K562 (cell line): ENCODE measurements at regions not wholly inside any gene's neighbourhood (a gene's known extent, or its start where the extent isn't known, plus 50 kb on each side); places are given as distances from the start of the nearest gene placed in this dataset.
A peak's percentile ranks its signal among the peaks of the same experiment; 100 is the strongest.

Experiments
- ATAC-seq: fragments of 200-7000 bp; cut with Tn5 transposase; 3 replicates; pipeline ENCODE4 v1.9.1; 2020; ENCODE audit warnings: moderate library complexity
- BruUV-seq: library from RNA; stranded (reverse); fragments of 400-500 nt; replicated peaks from 2 replicates; lab custom pipeline; 2021; lab: Mats Ljungman, UMichigan
- CTCF ChIA-PET: fragments of 300-600 bp; formaldehyde crosslinking; extraction: SDS; loops from one replicate; lab custom pipeline; 2021; ENCODE audit warnings: low intra/inter-chr PET ratio; lab: Yijun Ruan, JAX
- POLR2A ChIA-PET: fragments of 300-600, 350-650 bp; sonication (Branson Sonifier 250); formaldehyde crosslinking; extraction: SDS; loops from one replicate; lab custom pipeline; 2021; ENCODE audit warnings: antibody characterized with exemption, inconsistent platforms; lab: Yijun Ruan, JAX
- DNase-seq, 4 experiments: peaks; one replicate each; pipeline versions ENCODE4 v3.0.0 to v3.0.0-alpha.2; 2011 to 2018; ENCODE audit warnings: low spot score in 3 of 4, mixed read lengths in 3 of 4; ENCODE audit errors: extremely low read depth in 1 of 4
- FAIRE-seq: peaks from 2 replicates; lab custom pipeline; 2011; peaks lifted over from hg19 to GRCh38; lab: Jason Lieb, UNC
- H2AFZ ChIP-seq: 2 replicates; pipeline ENCODE4 v1.6.0; 2011; ENCODE audit warnings: low read depth, low read length, control low read depth, inconsistent platforms
- H3K27ac ChIP-seq: fragments of 200-600 bp; 3 replicates; pipeline ENCODE4 v1.8.0; 2011; ENCODE audit warnings: low read depth, mild to moderate bottlenecking, control low read depth, inconsistent platforms, low read length, moderate library complexity, mixed read lengths; ENCODE audit errors: extremely low read depth
- H3K27me3 ChIP-seq, 2 experiments: fragments of 300-600 bp in 1 of 2; 2 replicates in 1 of 2; 3 replicates in 1 of 2; pipeline versions ENCODE4 v1.6.0 to v1.8.0; 2011; ENCODE audit warnings: inconsistent platforms in 2 of 2, low read length in 2 of 2, mild to moderate bottlenecking in 1 of 2, mixed read lengths in 1 of 2, moderate library complexity in 1 of 2; ENCODE audit not compliant: control insufficient read depth in 2 of 2, insufficient read depth in 2 of 2
- H3K36me3 ChIP-seq: fragments of 300-600 bp; 3 replicates; pipeline ENCODE4 v1.8.0; 2011; ENCODE audit warnings: mild to moderate bottlenecking, low read length, inconsistent platforms; ENCODE audit not compliant: control insufficient read depth, insufficient read depth
- H3K4me1 ChIP-seq, 2 experiments: fragments of 200-600 bp in 1 of 2; replicated peaks in 1 of 2; 2 replicates in 1 of 2; 3 replicates in 1 of 2; pipeline versions ENCODE4 v1.5.1 to v1.8.0; 2011; ENCODE audit warnings: inconsistent platforms in 2 of 2, low read length in 2 of 2, mild to moderate bottlenecking in 1 of 2, mixed read lengths in 1 of 2, moderate library complexity in 1 of 2; ENCODE audit not compliant: control insufficient read depth in 2 of 2, insufficient read depth in 2 of 2
- H3K4me2 ChIP-seq: 2 replicates; pipeline ENCODE4 v1.6.1; 2011; ENCODE audit warnings: low read length, control low read depth, inconsistent platforms, mixed read lengths; ENCODE audit not compliant: insufficient read depth
- H3K4me3 ChIP-seq: fragments of 200-600 bp; sonication (generic), shearing (Covaris generic); 2 replicates; pipeline ENCODE4 v1.5.1; 2016; ENCODE audit warnings: control low read depth, inconsistent platforms
- H3K79me2 ChIP-seq: fragments of 200-600 bp; 3 replicates; pipeline ENCODE4 v1.8.0; 2011; ENCODE audit warnings: low read length, inconsistent platforms; ENCODE audit not compliant: control insufficient read depth, insufficient read depth
- H3K9ac ChIP-seq, 2 experiments: 2 replicates each; pipeline versions ENCODE4 v1.6.0 to v1.6.1; 2011; ENCODE audit warnings: low read depth in 2 of 2, low read length in 2 of 2, control low read depth in 1 of 2, inconsistent platforms in 1 of 2, mild to moderate bottlenecking in 1 of 2, mixed read lengths in 1 of 2; ENCODE audit not compliant: insufficient read depth in 1 of 2
- H3K9me1 ChIP-seq: one replicate; pipeline ENCODE4 v1.6.0; 2011; ENCODE audit warnings: inconsistent platforms, mild to moderate bottlenecking, low read length, moderate library complexity; ENCODE audit not compliant: control insufficient read depth, insufficient read depth
- H3K9me3 ChIP-seq: replicated peaks from 2 replicates; pipeline ENCODE4 v1.5.1; 2011; ENCODE audit warnings: low read depth, low read length, inconsistent platforms; ENCODE audit not compliant: control insufficient read depth, insufficient read depth
- H4K20me1 ChIP-seq: replicated peaks from 2 replicates; pipeline ENCODE4 v1.6.1; 2011; ENCODE audit warnings: low read length, inconsistent platforms, mixed read lengths; ENCODE audit not compliant: control insufficient read depth, insufficient read depth
- FOXJ2 ChIP-seq: fragments of 200-800 bp; sonication (Bioruptor generic); IDR thresholded peaks from 2 replicates; pipeline ENCODE4 v1.6.1; 2016; ENCODE audit warnings: missing genetic modification characterization, missing compliant biosample characterization
- HDAC2 ChIP-seq: fragments of 450-650 bp; IDR thresholded peaks from 2 replicates; pipeline ENCODE4 v1.6.1; 2016; ENCODE audit warnings: mild to moderate bottlenecking
- MEIS2 ChIP-seq: fragments of 450-650 bp; IDR thresholded peaks from 2 replicates; pipeline ENCODE4 v1.6.1; 2014; ENCODE audit warnings: mild to moderate bottlenecking; ENCODE audit not compliant: partially characterized antibody
- RAD21 ChIP-seq, 2 experiments: fragments of 250-450 bp in 1 of 2; fragments of 450-650 bp in 1 of 2; sonication (Bioruptor Pico) in 1 of 2; formaldehyde crosslinking in 1 of 2; IDR thresholded peaks in 1 of 2; conservative IDR thresholded peaks in 1 of 2; 2 replicates each; pipeline versions ENCODE4 v1.4.0 to v1.8.0; 2020 to 2022; ENCODE audit warnings: mild to moderate bottlenecking in 2 of 2, moderate library complexity in 1 of 2
- TEAD2 ChIP-seq: fragments of 450-650 bp; IDR thresholded peaks from 2 replicates; pipeline ENCODE4 v1.6.1; 2016; ENCODE audit warnings: missing genetic modification characterization, control low read depth, missing compliant biosample characterization
- ZNF253 ChIP-seq: fragments of 250-450 bp; sonication (Bioruptor Pico); conservative IDR thresholded peaks from 2 replicates; pipeline ENCODE4 v1.6.1; 2021; ENCODE audit warnings: mild to moderate bottlenecking
- ZSCAN32 ChIP-seq: fragments of 450-650 bp; formaldehyde crosslinking; IDR thresholded peaks from 2 replicates; pipeline ENCODE4 v1.4.0; 2020; ENCODE audit warnings: mild to moderate bottlenecking, moderate library complexity
- WGBS: fragments of 100-300 bp; shearing (Covaris generic); methylation state at CpG from one replicate; pipeline ENCODE4 v1.1.6; 2016; ENCODE audit warnings: low coverage, mixed read lengths; ENCODE audit not compliant: insufficient coverage; ENCODE audit errors: missing lambda C conversion rate; 5-methylcytosine and 5-hydroxymethylcytosine counted together
- in situ Hi-C: fragments of 300-500 bp; cut with MboI; formaldehyde crosslinking; loops from 4 replicates; pipeline ENCODE4 v1.15.0; 2018; ENCODE audit warnings: inconsistent platforms, mixed read lengths
- intact Hi-C: fragments of 100-400 bp; cut with micrococcal nuclease; formaldehyde crosslinking; loops from 2 replicates; pipeline ENCODE4 v1.14.2; 2022
- TF ChIP-seq, protein P1 (sequence below), 3 experiments: IDR thresholded peaks in 2 of 3; conservative IDR thresholded peaks in 1 of 3; 2 replicates each; pipeline ENCODE4 v1.5.1; 2011 to 2012; ENCODE audit warnings: low read length in 3 of 3, mild to moderate bottlenecking in 3 of 3, control low read depth in 2 of 3, improper control_type of control experiment in 1 of 3, inconsistent platforms in 1 of 3, low read depth in 1 of 3, mixed read lengths in 1 of 3, moderate library complexity in 1 of 3; ENCODE audit not compliant: insufficient read depth in 2 of 3
- TF ChIP-seq, protein P2 (sequence below): fragments of 250-450 bp; sonication (Bioruptor Pico); IDR thresholded peaks from 2 replicates; pipeline ENCODE4 v1.4.0; 2020; ENCODE audit warnings: borderline replicate concordance

DNA sequence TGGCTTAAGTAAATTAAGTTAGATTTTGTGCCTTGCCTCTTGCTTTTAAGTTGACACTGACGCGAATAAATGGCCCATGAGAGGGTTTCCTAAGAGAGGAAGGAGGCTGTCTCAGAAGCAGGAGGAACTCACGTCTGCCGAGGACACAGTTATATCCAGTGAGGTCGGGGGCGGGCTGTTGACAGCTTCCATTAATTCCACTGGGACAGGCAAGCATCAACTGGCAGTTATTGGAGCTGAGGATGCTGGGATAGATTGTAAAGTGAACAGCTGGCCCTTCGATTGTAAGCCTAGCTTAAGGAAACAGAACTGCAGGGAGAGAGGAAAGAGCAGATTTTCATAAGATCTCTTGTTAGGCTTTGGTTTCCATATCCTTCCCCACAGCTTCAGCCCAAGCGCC is 399.2 kb downstream of the IPO8 start:
- no peak for TF ChIP-seq ZNF253 (CRISPR knock-in tag)
- no peak for TF ChIP-seq ZSCAN32 (CRISPR knock-in tag)
- TF ChIP-seq MEIS2 = no peak
- no peak for TF ChIP-seq HDAC2
- TF ChIP-seq FOXJ2 (tag) = no peak
- H3K27me3 ChIP-seq = no peaks in the 10 kb centered on the region
- no peak for ATAC-seq
- no peaks in the 10 kb centered on the region for H3K79me2 ChIP-seq
- no peak overlapping the region for H3K27ac ChIP-seq
- no peaks in the 10 kb centered on the region for H3K36me3 ChIP-seq
- no peak overlapping the region for H3K4me2 ChIP-seq
- in situ Hi-C loops = no loop called here
- no peak overlapping the region for H3K4me3 ChIP-seq
- BruUV-seq = no TSS peak
- intact Hi-C loops = no loop called here
- FAIRE-seq = no peak
- POLR2A ChIA-PET = no interaction called here
- CTCF ChIA-PET = no interaction called here
- WGBS = 1% methylated on average over 8 of the region's 8 CpGs
- no peak for DNase-seq
- H3K4me1 ChIP-seq = no peaks in the 10 kb centered on the region
- H3K9me3 ChIP-seq = no peaks in the 10 kb centered on the region
- H3K9ac ChIP-seq = no peak overlapping the region
- H4K20me1 ChIP-seq = no peaks in the 10 kb centered on the region
- no peaks in the 10 kb centered on the region for H3K9me1 ChIP-seq
- no peak overlapping the region for H2AFZ ChIP-seq

DNA sequence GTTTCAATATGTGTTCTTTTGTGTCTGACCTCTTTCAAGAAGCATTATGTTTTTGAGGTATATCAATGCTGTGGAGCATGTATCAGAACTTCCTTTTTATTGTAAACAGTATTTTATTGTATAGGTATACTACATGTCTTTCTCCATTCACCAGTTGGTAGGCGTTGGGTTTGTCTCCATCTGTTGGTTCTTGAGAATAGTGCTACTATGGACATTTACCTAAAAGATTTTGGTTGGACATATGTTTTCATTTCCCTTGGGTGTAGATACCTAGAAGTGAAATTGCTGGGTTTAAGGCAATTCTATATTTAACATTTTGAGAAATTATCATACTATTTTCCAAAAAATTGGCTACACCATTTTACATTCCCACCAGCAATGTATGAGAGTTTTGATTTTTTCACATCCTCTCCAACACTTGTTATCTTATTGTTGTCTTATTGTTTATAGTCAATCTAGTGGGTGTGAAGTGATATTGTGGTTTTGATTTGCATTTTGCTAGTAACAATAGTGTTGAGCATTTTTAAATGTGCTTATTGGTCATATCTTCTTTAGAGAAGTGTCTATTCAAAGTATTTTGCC is 409.2 kb downstream of the IPO8 start:
- no peak overlapping the region for H3K4me3 ChIP-seq
- H3K9me3 ChIP-seq = no peaks in the 10 kb centered on the region
- H3K27me3 ChIP-seq = no peaks in the 10 kb centered on the region
- BruUV-seq = no TSS peak
- no peaks in the 10 kb centered on the region for H4K20me1 ChIP-seq
- TF ChIP-seq TEAD2 (tag) (no peak), RAD21 (CRISPR knock-in tag; conservative IDR thresholded peaks at IDR 0.05 in 1 of 2, IDR thresholded peaks at IDR 0.05 in 1 of 2) (peak in 1 of 2 experiments; percentile 41; a peak in 1 of 4 replicates)
- TF ChIP-seq, protein P1, sequence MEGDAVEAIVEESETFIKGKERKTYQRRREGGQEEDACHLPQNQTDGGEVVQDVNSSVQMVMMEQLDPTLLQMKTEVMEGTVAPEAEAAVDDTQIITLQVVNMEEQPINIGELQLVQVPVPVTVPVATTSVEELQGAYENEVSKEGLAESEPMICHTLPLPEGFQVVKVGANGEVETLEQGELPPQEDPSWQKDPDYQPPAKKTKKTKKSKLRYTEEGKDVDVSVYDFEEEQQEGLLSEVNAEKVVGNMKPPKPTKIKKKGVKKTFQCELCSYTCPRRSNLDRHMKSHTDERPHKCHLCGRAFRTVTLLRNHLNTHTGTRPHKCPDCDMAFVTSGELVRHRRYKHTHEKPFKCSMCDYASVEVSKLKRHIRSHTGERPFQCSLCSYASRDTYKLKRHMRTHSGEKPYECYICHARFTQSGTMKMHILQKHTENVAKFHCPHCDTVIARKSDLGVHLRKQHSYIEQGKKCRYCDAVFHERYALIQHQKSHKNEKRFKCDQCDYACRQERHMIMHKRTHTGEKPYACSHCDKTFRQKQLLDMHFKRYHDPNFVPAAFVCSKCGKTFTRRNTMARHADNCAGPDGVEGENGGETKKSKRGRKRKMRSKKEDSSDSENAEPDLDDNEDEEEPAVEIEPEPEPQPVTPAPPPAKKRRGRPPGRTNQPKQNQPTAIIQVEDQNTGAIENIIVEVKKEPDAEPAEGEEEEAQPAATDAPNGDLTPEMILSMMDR (IDR thresholded peaks at IDR 0.05 in 2 of 3, conservative IDR thresholded peaks at IDR 0.05 in 1 of 3; ENCODE audit: insufficient read depth in 2 of 3, low read depth in 1 of 3, low read length in 3 of 3) = peak in 1 of 3 experiments; percentile 34; a peak in 2 of 6 replicates
- TF ChIP-seq, protein P2, sequence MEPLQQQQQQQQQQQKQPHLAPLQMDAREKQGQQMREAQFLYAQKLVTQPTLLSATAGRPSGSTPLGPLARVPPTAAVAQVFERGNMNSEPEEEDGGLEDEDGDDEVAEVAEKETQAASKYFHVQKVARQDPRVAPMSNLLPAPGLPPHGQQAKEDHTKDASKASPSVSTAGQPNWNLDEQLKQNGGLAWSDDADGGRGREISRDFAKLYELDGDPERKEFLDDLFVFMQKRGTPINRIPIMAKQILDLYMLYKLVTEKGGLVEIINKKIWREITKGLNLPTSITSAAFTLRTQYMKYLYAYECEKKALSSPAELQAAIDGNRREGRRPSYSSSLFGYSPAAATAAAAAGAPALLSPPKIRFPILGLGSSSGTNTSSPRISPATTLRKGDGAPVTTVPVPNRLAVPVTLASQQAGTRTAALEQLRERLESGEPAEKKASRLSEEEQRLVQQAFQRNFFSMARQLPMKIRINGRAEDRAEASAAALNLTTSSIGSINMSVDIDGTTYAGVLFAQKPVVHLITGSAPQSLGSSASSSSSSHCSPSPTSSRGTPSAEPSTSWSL (CRISPR knock-in tag) = no peak
- TF ChIP-seq, all 486 proteins: peak for 2
- H3K27ac ChIP-seq = no peak overlapping the region
- intact Hi-C loops (loop anchor here (5.0 kb wide), 1 partner anchor 734 kb away; no protein-coding TSS in a partner anchor), in situ Hi-C loops (no loop called here)
- H3K4me1 ChIP-seq = no peaks in the 10 kb centered on the region
- no peak for ATAC-seq
- no peak overlapping the region for H2AFZ ChIP-seq
- H3K9me1 ChIP-seq = no peaks in the 10 kb centered on the region
- 0% methylated on average over 1 of the region's 1 CpG for WGBS
- H3K9ac ChIP-seq = no peak overlapping the region
- ChIA-PET CTCF (no interaction called here), POLR2A (no interaction called here)
- no peaks in the 10 kb centered on the region for H3K79me2 ChIP-seq
- no peak overlapping the region for H3K4me2 ChIP-seq
- H3K36me3 ChIP-seq = no peaks in the 10 kb centered on the region
- peak; percentile 54 for FAIRE-seq
- DNase-seq = peak in 1 of 4 experiments; percentile 9
